H9 (cell line): ENCODE measurements at regions not wholly inside any gene's neighbourhood (a gene's known extent, or its start where the extent isn't known, plus 50 kb on each side); places are given as distances from the start of the nearest gene placed in this dataset.
A peak's percentile ranks its signal among the peaks of the same experiment; 100 is the strongest.

Experiments
- DNase-seq: peaks from one replicate; pipeline ENCODE4 v3.0.0-alpha.2; 2017
- H2AFZ ChIP-seq: one replicate; pipeline ENCODE4 v1.6.1; 2013; ENCODE audit warnings: mild to moderate bottlenecking, low read length, control low read depth, moderate library complexity
- H2AK5ac ChIP-seq: 2 replicates; pipeline ENCODE4 v1.6.1; 2013; ENCODE audit warnings: low read length, control low read depth, mixed read lengths; ENCODE audit not compliant: insufficient read length
- H2BK120ac ChIP-seq: one replicate; pipeline ENCODE4 v1.6.1; 2013; ENCODE audit warnings: low read depth, mild to moderate bottlenecking, low read length, control low read depth, inconsistent platforms; ENCODE audit not compliant: poor library complexity, severe bottlenecking
- H2BK12ac ChIP-seq: 2 replicates; pipeline ENCODE4 v1.6.1; 2013; ENCODE audit warnings: low read length, control low read depth, mixed read lengths, low read depth; ENCODE audit not compliant: insufficient read length
- H2BK15ac ChIP-seq: 2 replicates; pipeline ENCODE4 v1.6.1; 2013; ENCODE audit warnings: low read depth, low read length, control low read depth
- H2BK20ac ChIP-seq: one replicate; pipeline ENCODE4 v1.6.1; 2013; ENCODE audit warnings: low read depth, mild to moderate bottlenecking, low read length, control low read depth, inconsistent platforms; ENCODE audit not compliant: poor library complexity, severe bottlenecking
- H2BK5ac ChIP-seq: 2 replicates; pipeline ENCODE4 v1.6.1; 2013; ENCODE audit warnings: low read length, control low read depth, mixed read lengths; ENCODE audit not compliant: insufficient read length
- H3K14ac ChIP-seq: 2 replicates; pipeline ENCODE4 v1.6.1; 2013; ENCODE audit warnings: low read length, control low read depth; ENCODE audit not compliant: insufficient read depth
- H3K18ac ChIP-seq: 2 replicates; pipeline ENCODE4 v1.6.1; 2013; ENCODE audit warnings: low read depth, mild to moderate bottlenecking, mixed read lengths, low read length, control low read depth; ENCODE audit not compliant: insufficient read length
- H3K23ac ChIP-seq: 2 replicates; pipeline ENCODE4 v1.6.1; 2013; ENCODE audit warnings: low read length, control low read depth, mixed read lengths, low read depth; ENCODE audit not compliant: insufficient read length
- H3K23me2 ChIP-seq: 2 replicates; pipeline ENCODE4 v1.6.1; 2013; ENCODE audit warnings: low read depth, mild to moderate bottlenecking, mixed read lengths, low read length, control low read depth; ENCODE audit not compliant: insufficient read length, poor library complexity, severe bottlenecking
- H3K27ac ChIP-seq: 2 replicates; pipeline ENCODE4 v1.5.1; 2013; ENCODE audit warnings: low read length, control low read depth, mixed read lengths, low read depth; ENCODE audit not compliant: insufficient read length
- H3K27me3 ChIP-seq: 2 replicates; pipeline ENCODE4 v1.6.1; 2013; ENCODE audit warnings: low read length, control low read depth, inconsistent platforms; ENCODE audit not compliant: insufficient read depth
- H3K4ac ChIP-seq: 2 replicates; pipeline ENCODE4 v1.6.1; 2013; ENCODE audit warnings: low read depth, mild to moderate bottlenecking, control low read depth, inconsistent platforms, low read length, moderate library complexity
- H3K4me1 ChIP-seq: 2 replicates; pipeline ENCODE4 v1.6.1; 2013; ENCODE audit warnings: low read length, control low read depth, inconsistent platforms; ENCODE audit not compliant: insufficient read depth
- H3K4me2 ChIP-seq: 2 replicates; pipeline ENCODE4 v1.6.1; 2013; ENCODE audit warnings: low read length, control low read depth, mixed read lengths; ENCODE audit not compliant: insufficient read length, insufficient read depth
- H3K56ac ChIP-seq: 2 replicates; pipeline ENCODE4 v1.6.1; 2013; ENCODE audit warnings: low read depth, mild to moderate bottlenecking, mixed read lengths, low read length, control low read depth; ENCODE audit not compliant: insufficient read length
- H3K79me1 ChIP-seq: 2 replicates; pipeline ENCODE4 v1.6.1; 2013; ENCODE audit warnings: low read depth, mild to moderate bottlenecking, moderate library complexity, low read length, control low read depth, inconsistent platforms; ENCODE audit not compliant: insufficient read depth, poor library complexity, severe bottlenecking
- H3K79me2 ChIP-seq: 2 replicates; pipeline ENCODE4 v1.6.1; 2013; ENCODE audit warnings: low read length, control low read depth, inconsistent platforms; ENCODE audit not compliant: insufficient read depth
- H3K9ac ChIP-seq: 2 replicates; pipeline ENCODE4 v1.6.1; 2013; ENCODE audit warnings: low read length, control low read depth, mixed read lengths; ENCODE audit not compliant: insufficient read length; ENCODE audit errors: extremely low read depth
- H3K9me3 ChIP-seq: one replicate; pipeline ENCODE4 v1.6.1; 2013; ENCODE audit warnings: low read depth, low read length, inconsistent platforms; ENCODE audit not compliant: control insufficient read depth
- H3T11ph ChIP-seq: one replicate; pipeline ENCODE4 v1.6.1; 2013; ENCODE audit warnings: mild to moderate bottlenecking, low read length, control low read depth, inconsistent platforms
- H4K20me1 ChIP-seq: one replicate; pipeline ENCODE4 v1.6.1; 2013; ENCODE audit not compliant: control insufficient read depth, insufficient read length, insufficient read depth
- H4K5ac ChIP-seq: 2 replicates; pipeline ENCODE4 v1.6.1; 2013; ENCODE audit warnings: low read depth, mild to moderate bottlenecking, mixed read lengths, low read length, control low read depth; ENCODE audit not compliant: insufficient read length
- H4K8ac ChIP-seq: replicated peaks from 2 replicates; pipeline ENCODE4 v1.6.1; 2013; ENCODE audit warnings: low read length, control low read depth, mixed read lengths, low read depth; ENCODE audit not compliant: insufficient read length
- H4K91ac ChIP-seq: 2 replicates; pipeline ENCODE4 v1.6.1; 2013; ENCODE audit warnings: low read depth, mild to moderate bottlenecking, moderate library complexity, mixed read lengths, low read length, control low read depth; ENCODE audit not compliant: insufficient read length
- H3K27ac Mint-ChIP-seq, 3 experiments: 2 replicates in 2 of 3; 3 replicates in 1 of 3; pipeline ENCODE4 v1.8.0; 2020 to 2021; ENCODE audit warnings: mixed read lengths in 3 of 3, mild to moderate bottlenecking in 1 of 3, moderate library complexity in 1 of 3
- H3K27me3 Mint-ChIP-seq: 2 replicates; pipeline ENCODE4 v1.8.0; 2021; ENCODE audit warnings: low read depth, mild to moderate bottlenecking, moderate library complexity, mixed read lengths
- H3K36me3 Mint-ChIP-seq, 3 experiments: 2 replicates in 2 of 3; 3 replicates in 1 of 3; pipeline ENCODE4 v1.8.0; 2020 to 2021; ENCODE audit warnings: low read depth in 3 of 3, mixed read lengths in 3 of 3; ENCODE audit not compliant: insufficient read depth in 1 of 3
- H3K4me1 Mint-ChIP-seq, 2 experiments: 2 replicates each; pipeline ENCODE4 v1.8.0; 2020; ENCODE audit warnings: mixed read lengths in 2 of 2
- H3K4me3 Mint-ChIP-seq, 2 experiments: 2 replicates in 1 of 2; 3 replicates in 1 of 2; pipeline ENCODE4 v1.8.0; 2020 to 2021; ENCODE audit warnings: mild to moderate bottlenecking in 2 of 2, mixed read lengths in 2 of 2, moderate library complexity in 1 of 2
- H3K9me3 Mint-ChIP-seq, 2 experiments: 2 replicates in 1 of 2; 3 replicates in 1 of 2; pipeline ENCODE4 v1.8.0; 2020; ENCODE audit warnings: mild to moderate bottlenecking in 2 of 2, mixed read lengths in 2 of 2, moderate library complexity in 1 of 2
- CTCF ChIP-seq: fragments of 200-600 bp; sonication (generic); conservative IDR thresholded peaks from 3 replicates; pipeline ENCODE4 v1.8.0; 2021; ENCODE audit warnings: antibody characterized with exemption, mild to moderate bottlenecking

- no peaks in the 10 kb centered on the region for H3K4me1 Mint-ChIP-seq
- no peak overlapping the region for H4K5ac ChIP-seq
- no peaks in the 10 kb centered on the region for H3K36me3 Mint-ChIP-seq
- H3K9me3 Mint-ChIP-seq: no peaks in the 10 kb centered on the region
- H3K14ac ChIP-seq: no peak overlapping the region
- no peaks in the 10 kb centered on the region for H3K27me3 Mint-ChIP-seq
- H2BK120ac ChIP-seq: no peak overlapping the region
- no peak overlapping the region for H3K4me2 ChIP-seq
- H2BK15ac ChIP-seq: no peak overlapping the region
- H2BK20ac ChIP-seq: no peak overlapping the region
- no peak overlapping the region for H2BK5ac ChIP-seq
- H4K8ac ChIP-seq: no peak overlapping the region
- no peaks in the 10 kb centered on the region for H3K27me3 ChIP-seq
- H2BK12ac ChIP-seq: no peak overlapping the region
- no peak overlapping the region for H3K9ac ChIP-seq
- no peaks in the 10 kb centered on the region for H3K79me1 ChIP-seq
- no peak overlapping the region for H3K4ac ChIP-seq
- no peak overlapping the region for H3K27ac ChIP-seq
- no peak overlapping the region for H3K27ac Mint-ChIP-seq
- H3K18ac ChIP-seq: no peak overlapping the region
- peak; percentile 46; the same call in 1 of the 3 replicates for TF ChIP-seq CTCF
- no peak overlapping the region for H3T11ph ChIP-seq
- H3K23me2 ChIP-seq: no peaks in the 10 kb centered on the region
- no peak overlapping the region for H2AK5ac ChIP-seq
- H3K4me1 ChIP-seq: no peaks in the 10 kb centered on the region
- H4K91ac ChIP-seq: no peak overlapping the region
- no peak overlapping the region for H3K4me3 Mint-ChIP-seq
- H3K23ac ChIP-seq: no peak overlapping the region
- H3K56ac ChIP-seq: no peak overlapping the region
- H2AFZ ChIP-seq: no peak overlapping the region
- DNase-seq: no peak
- no peaks in the 10 kb centered on the region for H4K20me1 ChIP-seq
- H3K9me3 ChIP-seq: no peaks in the 10 kb centered on the region
- no peaks in the 10 kb centered on the region for H3K79me2 ChIP-seq
Observed at GRCh38 chr2:52821631-52822030, 946.0 kb upstream of the CHAC2 start.
